ENCODE measurements at regions not wholly inside any gene's neighbourhood (a gene's known extent, or its start where the extent isn't known, plus 50 kb on each side); places are given as distances from the start of the nearest gene placed in this dataset.

DNA sequence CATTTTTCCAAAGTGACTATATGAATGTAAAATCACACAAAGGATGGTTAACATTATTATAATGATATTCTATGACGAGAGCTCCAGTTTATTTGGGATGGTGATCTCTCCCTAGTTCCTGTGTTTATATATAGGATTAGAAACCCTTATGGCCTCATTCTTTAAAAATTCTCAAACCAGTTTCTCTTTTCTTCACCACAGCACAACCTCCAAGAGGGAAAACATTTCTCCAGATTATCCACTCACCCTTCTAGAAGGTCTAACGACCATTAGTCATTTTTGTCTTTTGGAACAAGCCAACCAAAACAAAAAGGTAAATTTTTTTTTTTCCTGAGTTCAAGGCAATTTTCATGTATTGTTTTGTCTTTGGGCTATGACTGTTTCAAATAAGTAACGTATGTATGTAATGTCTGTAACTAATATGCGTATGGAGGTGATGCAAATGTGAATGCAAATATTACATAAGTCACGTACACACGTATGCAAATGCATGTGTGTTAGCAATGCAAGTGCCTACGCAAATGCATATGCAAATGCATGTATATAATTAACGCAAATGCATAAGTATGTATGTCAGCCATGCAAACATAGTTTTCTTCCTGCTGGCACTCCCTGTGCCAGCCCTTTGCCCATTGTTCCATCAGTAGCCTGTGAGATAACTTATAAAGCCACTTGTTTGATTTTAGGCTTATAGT, 72.5 kb upstream of the MORC3 start:
- TF ChIP-seq CTCF (conservative IDR thresholded peaks at IDR 0.05; ENCODE audit: low read length) (no peak), EZH2phosphoT487 (IDR thresholded peaks at IDR 0.05; ENCODE audit: borderline replicate concordance) (no peak)
